Body of pancreas (tissue), 4 donors: ENCODE measurements at regions not wholly inside any gene's neighbourhood (a gene's known extent, or its start where the extent isn't known, plus 50 kb on each side); places are given as distances from the start of the nearest gene placed in this dataset.

Experiments
- CTCF ChIP-seq, 7 experiments: fragments of 450-650 bp in 4 of 7; fragments of 200-600 bp in 3 of 7; sonication (generic) in 3 of 7; IDR thresholded peaks; one replicate each; pipeline ENCODE4 v1.5.1; 2016 to 2019; ENCODE audit warnings: antibody characterized with exemption in 7 of 7
- POLR2A ChIP-seq, 3 donors: fragments of 450-650 bp; IDR thresholded peaks; one replicate each; pipeline ENCODE4 v1.6.1; 2016; ENCODE audit warnings: antibody characterized with exemption in 3 of 3, mild to moderate bottlenecking in 2 of 3

GRCh38 chr3:68018275-68018674 lies 363.9 kb upstream of the SUCLG2 start:
- TF ChIP-seq CTCF (IDR thresholded peaks at IDR 0.05) (no peak), POLR2A (IDR thresholded peaks at IDR 0.05) (no peak)
